K562 (cell line): ENCODE measurements at regions not wholly inside any gene's neighbourhood (a gene's known extent, or its start where the extent isn't known, plus 50 kb on each side); places are given as distances from the start of the nearest gene placed in this dataset.

Source experiments
- ATAC-seq: fragments of 200-7000 bp; cut with Tn5 transposase; 3 replicates; pipeline ENCODE4 v1.9.1; 2020; ENCODE audit warnings: moderate library complexity
- BruUV-seq: library from RNA; stranded (reverse); fragments of 400-500 nt; replicated peaks from 2 replicates; lab custom pipeline; 2021; lab: Mats Ljungman, UMichigan
- CTCF ChIA-PET: fragments of 300-600 bp; formaldehyde crosslinking; extraction: SDS; loops from one replicate; lab custom pipeline; 2021; ENCODE audit warnings: low intra/inter-chr PET ratio; lab: Yijun Ruan, JAX
- POLR2A ChIA-PET: fragments of 300-600, 350-650 bp; sonication (Branson Sonifier 250); formaldehyde crosslinking; extraction: SDS; loops from one replicate; lab custom pipeline; 2021; ENCODE audit warnings: antibody characterized with exemption, inconsistent platforms; lab: Yijun Ruan, JAX
- DNase-seq, 4 experiments: peaks; one replicate each; pipeline versions ENCODE4 v3.0.0 to v3.0.0-alpha.2; 2011 to 2018; ENCODE audit warnings: low spot score in 3 of 4, mixed read lengths in 3 of 4; ENCODE audit errors: extremely low read depth in 1 of 4
- FAIRE-seq: peaks from 2 replicates; lab custom pipeline; 2011; peaks lifted over from hg19 to GRCh38; lab: Jason Lieb, UNC
- H2AFZ ChIP-seq: 2 replicates; pipeline ENCODE4 v1.6.0; 2011; ENCODE audit warnings: low read depth, low read length, control low read depth, inconsistent platforms
- H3K27ac ChIP-seq: fragments of 200-600 bp; 3 replicates; pipeline ENCODE4 v1.8.0; 2011; ENCODE audit warnings: low read depth, mild to moderate bottlenecking, control low read depth, inconsistent platforms, low read length, moderate library complexity, mixed read lengths; ENCODE audit errors: extremely low read depth
- H3K27me3 ChIP-seq, 2 experiments: fragments of 300-600 bp in 1 of 2; 2 replicates in 1 of 2; 3 replicates in 1 of 2; pipeline versions ENCODE4 v1.6.0 to v1.8.0; 2011; ENCODE audit warnings: inconsistent platforms in 2 of 2, low read length in 2 of 2, mild to moderate bottlenecking in 1 of 2, mixed read lengths in 1 of 2, moderate library complexity in 1 of 2; ENCODE audit not compliant: control insufficient read depth in 2 of 2, insufficient read depth in 2 of 2
- H3K36me3 ChIP-seq: fragments of 300-600 bp; 3 replicates; pipeline ENCODE4 v1.8.0; 2011; ENCODE audit warnings: mild to moderate bottlenecking, low read length, inconsistent platforms; ENCODE audit not compliant: control insufficient read depth, insufficient read depth
- H3K4me1 ChIP-seq, 2 experiments: fragments of 200-600 bp in 1 of 2; replicated peaks in 1 of 2; 2 replicates in 1 of 2; 3 replicates in 1 of 2; pipeline versions ENCODE4 v1.5.1 to v1.8.0; 2011; ENCODE audit warnings: inconsistent platforms in 2 of 2, low read length in 2 of 2, mild to moderate bottlenecking in 1 of 2, mixed read lengths in 1 of 2, moderate library complexity in 1 of 2; ENCODE audit not compliant: control insufficient read depth in 2 of 2, insufficient read depth in 2 of 2
- H3K4me2 ChIP-seq: 2 replicates; pipeline ENCODE4 v1.6.1; 2011; ENCODE audit warnings: low read length, control low read depth, inconsistent platforms, mixed read lengths; ENCODE audit not compliant: insufficient read depth
- H3K4me3 ChIP-seq: fragments of 200-600 bp; sonication (generic), shearing (Covaris generic); 2 replicates; pipeline ENCODE4 v1.5.1; 2016; ENCODE audit warnings: control low read depth, inconsistent platforms
- H3K79me2 ChIP-seq: fragments of 200-600 bp; 3 replicates; pipeline ENCODE4 v1.8.0; 2011; ENCODE audit warnings: low read length, inconsistent platforms; ENCODE audit not compliant: control insufficient read depth, insufficient read depth
- H3K9ac ChIP-seq, 2 experiments: 2 replicates each; pipeline versions ENCODE4 v1.6.0 to v1.6.1; 2011; ENCODE audit warnings: low read depth in 2 of 2, low read length in 2 of 2, control low read depth in 1 of 2, inconsistent platforms in 1 of 2, mild to moderate bottlenecking in 1 of 2, mixed read lengths in 1 of 2; ENCODE audit not compliant: insufficient read depth in 1 of 2
- H3K9me1 ChIP-seq: one replicate; pipeline ENCODE4 v1.6.0; 2011; ENCODE audit warnings: inconsistent platforms, mild to moderate bottlenecking, low read length, moderate library complexity; ENCODE audit not compliant: control insufficient read depth, insufficient read depth
- H3K9me3 ChIP-seq: replicated peaks from 2 replicates; pipeline ENCODE4 v1.5.1; 2011; ENCODE audit warnings: low read depth, low read length, inconsistent platforms; ENCODE audit not compliant: control insufficient read depth, insufficient read depth
- H4K20me1 ChIP-seq: replicated peaks from 2 replicates; pipeline ENCODE4 v1.6.1; 2011; ENCODE audit warnings: low read length, inconsistent platforms, mixed read lengths; ENCODE audit not compliant: control insufficient read depth, insufficient read depth
- ARID1B ChIP-seq: fragments of 450-650 bp; IDR thresholded peaks from 2 replicates; pipeline ENCODE4 v1.6.1; 2016; ENCODE audit warnings: antibody characterized with exemption, mild to moderate bottlenecking, inconsistent platforms
- KDM1A ChIP-seq, 2 experiments: fragments of 450-650 bp; IDR thresholded peaks; 2 replicates each; pipeline ENCODE4 v1.6.1; 2016; ENCODE audit warnings: mild to moderate bottlenecking in 2 of 2
- MAZ ChIP-seq, 2 experiments: fragments of 450-650 bp in 1 of 2; sonication (generic) in 1 of 2; formaldehyde crosslinking; IDR thresholded peaks in 1 of 2; conservative IDR thresholded peaks in 1 of 2; 2 replicates each; pipeline versions ENCODE4 v1.4.0 to v1.5.0; 2020; ENCODE audit warnings: mild to moderate bottlenecking in 1 of 2, missing genetic modification reagents in 1 of 2
- SNIP1 ChIP-seq: fragments of 450-650 bp; IDR thresholded peaks from 2 replicates; pipeline ENCODE4 v1.7.1; 2017; ENCODE audit warnings: low read depth, mild to moderate bottlenecking
- WGBS: fragments of 100-300 bp; shearing (Covaris generic); methylation state at CpG from one replicate; pipeline ENCODE4 v1.1.6; 2016; ENCODE audit warnings: low coverage, mixed read lengths; ENCODE audit not compliant: insufficient coverage; ENCODE audit errors: missing lambda C conversion rate; 5-methylcytosine and 5-hydroxymethylcytosine counted together
- in situ Hi-C: fragments of 300-500 bp; cut with MboI; formaldehyde crosslinking; loops from 4 replicates; pipeline ENCODE4 v1.15.0; 2018; ENCODE audit warnings: inconsistent platforms, mixed read lengths
- intact Hi-C: fragments of 100-400 bp; cut with micrococcal nuclease; formaldehyde crosslinking; loops from 2 replicates; pipeline ENCODE4 v1.14.2; 2022
- TF ChIP-seq, protein P1 (sequence below): sonication (generic); formaldehyde crosslinking; IDR thresholded peaks from 2 replicates; pipeline ENCODE4 v1.5.0; 2020; ENCODE audit warnings: missing genetic modification reagents
- TF ChIP-seq, protein P2 (sequence below): fragments of 200-800 bp; sonication (Bioruptor generic); IDR thresholded peaks from 2 replicates; pipeline ENCODE4 v1.6.1; 2017; ENCODE audit warnings: missing genetic modification characterization, missing compliant biosample characterization

DNA sequence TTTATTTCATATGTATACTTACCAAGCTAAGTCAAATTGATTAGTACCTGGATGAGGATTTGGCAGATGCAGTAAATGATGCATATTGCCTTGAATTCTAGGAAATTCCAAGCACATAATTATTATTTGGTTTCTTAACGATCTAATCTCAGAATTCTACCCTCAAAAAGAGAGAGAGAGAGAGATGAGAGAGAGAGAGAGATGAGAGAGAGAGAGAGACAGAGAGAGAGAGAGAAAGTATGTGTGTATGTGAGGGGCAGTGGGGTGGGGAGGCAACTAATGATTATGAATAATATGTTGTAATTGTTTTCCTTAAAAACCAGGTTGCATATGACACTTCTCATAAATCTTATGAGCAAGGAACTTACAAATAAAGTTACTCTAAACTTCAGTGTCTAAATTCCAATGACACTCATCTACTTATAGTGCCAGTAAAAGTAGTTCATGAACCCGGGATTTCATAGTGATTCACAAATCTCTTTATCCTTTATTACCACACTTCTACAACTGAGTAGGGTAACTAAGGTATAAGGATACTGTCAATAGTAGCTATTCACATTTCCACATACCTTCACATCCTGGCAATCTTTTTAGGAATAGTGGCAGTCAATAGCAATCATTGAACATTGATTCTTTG, 60.5 kb upstream of the EDIL3 start:
- in situ Hi-C loops: no loop called here
- H3K4me1 ChIP-seq: no peaks in the 10 kb centered on the region
- CTCF ChIA-PET: no interaction called here
- no peaks in the 10 kb centered on the region for H3K9me1 ChIP-seq
- POLR2A ChIA-PET: no interaction called here
- no peaks in the 10 kb centered on the region for H3K27me3 ChIP-seq
- no peaks in the 10 kb centered on the region for H3K36me3 ChIP-seq
- WGBS: 0% methylated on average over 2 of the region's 2 CpGs
- no peaks in the 10 kb centered on the region for H4K20me1 ChIP-seq
- no peak overlapping the region for H3K9ac ChIP-seq
- ATAC-seq: no peak
- no peak overlapping the region for H3K4me3 ChIP-seq
- H3K79me2 ChIP-seq: no peaks in the 10 kb centered on the region
- no TSS peak for BruUV-seq
- no peaks in the 10 kb centered on the region; the same call in 1 of the 2 replicates for H3K9me3 ChIP-seq
- TF ChIP-seq ARID1B (no peak), KDM1A (IDR thresholded peaks at IDR 0.05) (no peak), MAZ (CRISPR knock-in tag; conservative IDR thresholded peaks at IDR 0.05 in 1 of 2, IDR thresholded peaks at IDR 0.05 in 1 of 2) (no peak), SNIP1 (no peak)
- TF ChIP-seq, protein P1, sequence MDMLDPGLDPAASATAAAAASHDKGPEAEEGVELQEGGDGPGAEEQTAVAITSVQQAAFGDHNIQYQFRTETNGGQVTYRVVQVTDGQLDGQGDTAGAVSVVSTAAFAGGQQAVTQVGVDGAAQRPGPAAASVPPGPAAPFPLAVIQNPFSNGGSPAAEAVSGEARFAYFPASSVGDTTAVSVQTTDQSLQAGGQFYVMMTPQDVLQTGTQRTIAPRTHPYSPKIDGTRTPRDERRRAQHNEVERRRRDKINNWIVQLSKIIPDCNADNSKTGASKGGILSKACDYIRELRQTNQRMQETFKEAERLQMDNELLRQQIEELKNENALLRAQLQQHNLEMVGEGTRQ (CRISPR knock-in tag): no peak
- TF ChIP-seq, protein P2, sequence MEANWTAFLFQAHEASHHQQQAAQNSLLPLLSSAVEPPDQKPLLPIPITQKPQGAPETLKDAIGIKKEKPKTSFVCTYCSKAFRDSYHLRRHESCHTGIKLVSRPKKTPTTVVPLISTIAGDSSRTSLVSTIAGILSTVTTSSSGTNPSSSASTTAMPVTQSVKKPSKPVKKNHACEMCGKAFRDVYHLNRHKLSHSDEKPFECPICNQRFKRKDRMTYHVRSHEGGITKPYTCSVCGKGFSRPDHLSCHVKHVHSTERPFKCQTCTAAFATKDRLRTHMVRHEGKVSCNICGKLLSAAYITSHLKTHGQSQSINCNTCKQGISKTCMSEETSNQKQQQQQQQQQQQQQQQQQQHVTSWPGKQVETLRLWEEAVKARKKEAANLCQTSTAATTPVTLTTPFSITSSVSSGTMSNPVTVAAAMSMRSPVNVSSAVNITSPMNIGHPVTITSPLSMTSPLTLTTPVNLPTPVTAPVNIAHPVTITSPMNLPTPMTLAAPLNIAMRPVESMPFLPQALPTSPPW (CRISPR knock-in tag): no peak
- no peak overlapping the region for H2AFZ ChIP-seq
- intact Hi-C loops: no loop called here
- no peak overlapping the region for H3K27ac ChIP-seq
- no peak for DNase-seq
- no peak overlapping the region for H3K4me2 ChIP-seq
- FAIRE-seq: no peak
